Choroid plexus epithelial cell (primary cell): ENCODE measurements at regions not wholly inside any gene's neighbourhood (a gene's known extent, or its start where the extent isn't known, plus 50 kb on each side); places are given as distances from the start of the nearest gene placed in this dataset.
"Not testable (repeated sequence)": the region's sequence is repeated elsewhere in the genome, so short reads cannot be mapped to it uniquely, and the experiment has no call there.

Source experiments
- DNase-seq: peaks from one replicate; pipeline ENCODE4 v3.0.0-alpha.2; 2010; ENCODE audit warnings: low read depth
- H3K4me3 ChIP-seq: 2 replicates; pipeline ENCODE4 v1.5.1; 2011; ENCODE audit warnings: low read depth, mild to moderate bottlenecking, control low read depth, low read length, moderate library complexity
- TF ChIP-seq, protein P1 (sequence below): conservative IDR thresholded peaks from 2 replicates; pipeline ENCODE4 v1.5.1; 2011; ENCODE audit warnings: low read depth, mild to moderate bottlenecking, control low read depth, inconsistent platforms, low read length, moderate library complexity

- no peak overlapping the region for H3K4me3 ChIP-seq
- DNase-seq, result no peak
- TF ChIP-seq, protein P1, sequence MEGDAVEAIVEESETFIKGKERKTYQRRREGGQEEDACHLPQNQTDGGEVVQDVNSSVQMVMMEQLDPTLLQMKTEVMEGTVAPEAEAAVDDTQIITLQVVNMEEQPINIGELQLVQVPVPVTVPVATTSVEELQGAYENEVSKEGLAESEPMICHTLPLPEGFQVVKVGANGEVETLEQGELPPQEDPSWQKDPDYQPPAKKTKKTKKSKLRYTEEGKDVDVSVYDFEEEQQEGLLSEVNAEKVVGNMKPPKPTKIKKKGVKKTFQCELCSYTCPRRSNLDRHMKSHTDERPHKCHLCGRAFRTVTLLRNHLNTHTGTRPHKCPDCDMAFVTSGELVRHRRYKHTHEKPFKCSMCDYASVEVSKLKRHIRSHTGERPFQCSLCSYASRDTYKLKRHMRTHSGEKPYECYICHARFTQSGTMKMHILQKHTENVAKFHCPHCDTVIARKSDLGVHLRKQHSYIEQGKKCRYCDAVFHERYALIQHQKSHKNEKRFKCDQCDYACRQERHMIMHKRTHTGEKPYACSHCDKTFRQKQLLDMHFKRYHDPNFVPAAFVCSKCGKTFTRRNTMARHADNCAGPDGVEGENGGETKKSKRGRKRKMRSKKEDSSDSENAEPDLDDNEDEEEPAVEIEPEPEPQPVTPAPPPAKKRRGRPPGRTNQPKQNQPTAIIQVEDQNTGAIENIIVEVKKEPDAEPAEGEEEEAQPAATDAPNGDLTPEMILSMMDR, result no peak
Observed at GRCh38 chr17:72192800-72193192, 72.0 kb downstream of the SOX9 start.

GRCh38 chr17:72193391-72194106, 72.7 kb downstream of the SOX9 start:
- no peak for DNase-seq
- no peak overlapping the region for H3K4me3 ChIP-seq
- TF ChIP-seq, protein P1, result no peak

- not testable (repeated sequence) for H3K4me3 ChIP-seq, DNase-seq
Observed at GRCh38 chr17:72194107-72194440, 73.3 kb downstream of the SOX9 start.

GRCh38 chr17:72199256-72199655, 78.4 kb downstream of the SOX9 start:
- DNase-seq, result no peak
- TF ChIP-seq, protein P1, result no peak
- no peak overlapping the region for H3K4me3 ChIP-seq

DNA sequence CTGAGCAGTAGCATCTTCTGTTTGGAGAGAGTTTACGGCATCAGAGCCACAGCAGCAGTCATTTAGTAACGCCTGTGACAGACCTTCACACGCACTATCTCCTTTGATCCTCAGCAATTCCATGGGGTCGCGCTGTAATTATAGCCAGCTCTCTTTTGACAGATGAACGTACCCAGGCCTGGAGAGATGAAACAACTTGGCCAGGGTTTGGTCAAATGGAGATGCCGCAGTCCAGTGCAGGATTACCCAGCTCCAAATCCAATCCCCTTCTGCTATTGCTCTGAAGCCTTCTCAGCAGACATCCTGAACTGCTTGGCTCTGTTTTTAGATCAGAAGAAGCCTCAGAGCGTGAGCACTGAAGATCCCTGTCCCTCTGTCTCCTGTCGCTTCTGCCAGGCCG, 83.9 kb downstream of the SOX9 start:
- no peak overlapping the region for H3K4me3 ChIP-seq
- no peak for DNase-seq
- TF ChIP-seq, protein P1, result no peak

DNA sequence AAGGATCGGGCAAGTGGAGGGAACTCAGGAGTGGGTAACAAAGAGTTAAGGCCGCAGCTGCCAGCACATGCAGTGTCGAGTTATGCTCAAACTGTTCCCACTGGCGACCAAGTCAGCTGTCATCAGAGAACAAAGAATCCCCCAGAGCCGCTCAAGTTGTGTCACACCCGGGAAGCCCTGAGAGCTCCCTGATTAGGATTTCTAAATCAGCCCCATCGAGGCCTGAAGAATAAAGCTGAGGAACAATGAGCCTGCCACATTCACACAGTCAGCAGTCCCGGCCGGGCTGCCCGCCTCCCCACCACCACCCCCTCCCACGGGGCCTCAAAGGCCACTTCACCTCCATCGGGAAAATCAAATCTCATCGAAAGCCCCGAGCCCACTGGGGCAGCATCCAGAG, 84.5 kb downstream of the SOX9 start:
- TF ChIP-seq, protein P1, result no peak
- no peak for DNase-seq
- no peak overlapping the region for H3K4me3 ChIP-seq

DNA sequence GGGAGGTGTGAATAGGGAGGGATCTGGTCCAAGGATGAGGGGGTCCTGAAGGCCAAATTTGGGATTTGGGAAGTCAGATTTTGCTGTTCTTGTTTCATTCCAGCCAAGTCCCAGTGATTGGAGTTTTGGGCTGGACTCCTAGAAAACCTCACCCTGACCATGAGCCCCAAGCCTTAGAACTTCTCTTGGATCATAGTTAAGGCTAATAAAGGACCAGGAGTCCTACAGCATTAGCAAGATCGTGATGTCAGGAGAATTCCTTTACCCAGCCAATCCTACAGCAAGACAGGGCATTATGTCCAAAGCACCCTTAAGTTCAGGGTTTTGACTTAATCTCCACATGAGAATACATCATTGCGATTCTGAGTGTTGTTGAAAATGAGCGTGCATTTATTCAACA, 85.0 kb downstream of the SOX9 start:
- no peak for DNase-seq

More for the DNA sequence above, 85.0 kb downstream of the SOX9 start:
- H3K4me3 ChIP-seq, result no peak overlapping the region
- TF ChIP-seq, protein P1, result no peak
